Lung (tissue), 11 donors: ENCODE measurements at regions not wholly inside any gene's neighbourhood (a gene's known extent, or its start where the extent isn't known, plus 50 kb on each side); places are given as distances from the start of the nearest gene placed in this dataset.
"Not testable (repeated sequence)": the region's sequence is repeated elsewhere in the genome, so short reads cannot be mapped to it uniquely, and the experiment has no call there.

ENCODE experiments used
- ATAC-seq: fragments of 200-7000 bp; cut with Tn5 transposase; one replicate; pipeline ENCODE4 v1.9.1; 2020; ENCODE audit warnings: moderate number of reproducible peaks; ENCODE audit not compliant: insufficient read depth, low FRiP score
- DNase-seq, 3 donors: peaks; one replicate each; pipeline ENCODE4 v3.0.0-alpha.2; 2013 to 2017
- H3K27ac ChIP-seq, 2 donors: one replicate each; pipeline ENCODE4 v1.5.1; 2013; ENCODE audit warnings: mild to moderate bottlenecking in 2 of 2, moderate library complexity in 2 of 2, control low read depth in 1 of 2, inconsistent platforms in 1 of 2, low read depth in 1 of 2, low read length in 1 of 2
- H3K27me3 ChIP-seq, 3 donors: one replicate each; pipeline ENCODE4 v1.5.1; 2013; ENCODE audit warnings: low read length in 2 of 3; ENCODE audit not compliant: control insufficient read depth in 3 of 3, insufficient read depth in 3 of 3
- H3K36me3 ChIP-seq, 4 donors: one replicate each; pipeline ENCODE4 v1.5.1; 2013; ENCODE audit warnings: low read length in 4 of 4, mild to moderate bottlenecking in 1 of 4, moderate library complexity in 1 of 4; ENCODE audit not compliant: control insufficient read depth in 4 of 4, insufficient read depth in 4 of 4
- H3K4me1 ChIP-seq, 5 donors: one replicate each; pipeline ENCODE4 v1.5.1; 2013; ENCODE audit warnings: low read length in 5 of 5, mild to moderate bottlenecking in 2 of 5, moderate library complexity in 1 of 5; ENCODE audit not compliant: control insufficient read depth in 5 of 5, insufficient read depth in 5 of 5
- H3K4me3 ChIP-seq: one replicate; pipeline ENCODE4 v1.5.1; 2013; ENCODE audit warnings: mild to moderate bottlenecking, control low read depth, moderate library complexity
- H3K9ac ChIP-seq, 2 donors: one replicate each; pipeline ENCODE4 v1.5.1; 2013; ENCODE audit warnings: low read length in 2 of 2, control low read depth in 1 of 2; ENCODE audit not compliant: insufficient read depth in 1 of 2
- H3K9me3 ChIP-seq, 4 donors: one replicate each; pipeline ENCODE4 v1.5.1; 2013; ENCODE audit warnings: low read length in 3 of 4, mild to moderate bottlenecking in 1 of 4, moderate library complexity in 1 of 4; ENCODE audit not compliant: control insufficient read depth in 4 of 4, insufficient read depth in 3 of 4
- CTCF ChIP-seq: IDR thresholded peaks from 2 replicates; pipeline ENCODE4 v1.5.1; 2012; ENCODE audit warnings: mild to moderate bottlenecking; ENCODE audit errors: control extremely low read depth, extremely low read depth
- WGBS, 2 donors: extraction: QIAGEN DNeasy Blood & Tissue Kit; methylation state at CpG; one replicate each; pipeline ENCODE4 v1.1.7; 2013; 5-methylcytosine and 5-hydroxymethylcytosine counted together
- donor health status: control.
- donor health status: control.
- donor health status: Bipolar disorder and iron deficiency.
- donor health status: healthy.
- donor health status: DM: yes; HTN: yes; CAD: no.

GRCh38 chr4:164350061-164350460, 403.9 kb upstream of the SMIM31 start:
- Histone ChIP-seq H3K4me1 (no peaks in the 10 kb centered on the region), H3K4me3 (no peak overlapping the region), H3K36me3 (no peaks in the 10 kb centered on the region), H3K27ac (no peak overlapping the region), H3K9ac (no peak overlapping the region), H3K27me3 (no peaks in the 10 kb centered on the region), H3K9me3 (no peaks in the 10 kb centered on the region)
- TF ChIP-seq CTCF = no peak
- ATAC-seq = no peak
- DNase-seq = no peak

- DNase-seq, H3K36me3 ChIP-seq, H3K4me1 ChIP-seq, H3K9me3 ChIP-seq, H3K4me3 ChIP-seq, H3K27ac ChIP-seq, ATAC-seq, H3K27me3 ChIP-seq, H3K9ac ChIP-seq: not testable (repeated sequence)
- 93 to 96% methylated on average over 23 of the region's 24 CpGs for WGBS, 2 donors
Observed at GRCh38 chr4:164350716-164351115, 403.2 kb upstream of the SMIM31 start.

- no peak overlapping the region for H3K27ac ChIP-seq
- no peak overlapping the region for H3K9ac ChIP-seq
- no peak overlapping the region for H3K4me3 ChIP-seq
- no peaks in the 10 kb centered on the region for H3K36me3 ChIP-seq
- 47 to 57% methylated on average over 2 of the region's 2 CpGs for whole genome bisulfite sequencing, 2 donors
- no peak for TF ChIP-seq CTCF
- no peak for DNase-seq
- no peaks in the 10 kb centered on the region for H3K27me3 ChIP-seq
- no peaks in the 10 kb centered on the region for H3K9me3 ChIP-seq
- no peak for ATAC-seq
- H3K4me1 ChIP-seq = no peaks in the 10 kb centered on the region
Observed at GRCh38 chr4:164357957-164358356, 396.0 kb upstream of the SMIM31 start.

GRCh38 chr4:164358400-164358799, 395.5 kb upstream of the SMIM31 start:
- ATAC-seq (no peak), DNase-seq (no peak)
- Histone ChIP-seq H3K4me3 (no peak overlapping the region), H3K4me1 (no peaks in the 10 kb centered on the region), H3K9me3 (no peaks in the 10 kb centered on the region), H3K9ac (no peak overlapping the region), H3K27ac (no peak overlapping the region), H3K27me3 (no peaks in the 10 kb centered on the region), H3K36me3 (no peaks in the 10 kb centered on the region)
- no peak for TF ChIP-seq CTCF
- WGBS, 2 donors = 79 to 94% methylated on average over 1 of the region's 1 CpG
